Posterior vena cava (tissue), 2 donors: ENCODE measurements at regions not wholly inside any gene's neighbourhood (a gene's known extent, or its start where the extent isn't known, plus 50 kb on each side); places are given as distances from the start of the nearest gene placed in this dataset.

Experiments
- DNase-seq: peaks from one replicate; pipeline ENCODE4 v3.0.0-alpha.2; 2020; ENCODE audit warnings: low spot score
- intact Hi-C, 2 donors: fragments of 100-400 bp; cut with DNase I; formaldehyde crosslinking; loops; one replicate each; pipeline versions ENCODE4 v1.14.1 to v1.14.2; 2022 to 2023
- donor health status: DM: yes; HTN: yes; CAD: no.
- donor health status: DM: yes; HTN: yes; CAD: no.

DNA sequence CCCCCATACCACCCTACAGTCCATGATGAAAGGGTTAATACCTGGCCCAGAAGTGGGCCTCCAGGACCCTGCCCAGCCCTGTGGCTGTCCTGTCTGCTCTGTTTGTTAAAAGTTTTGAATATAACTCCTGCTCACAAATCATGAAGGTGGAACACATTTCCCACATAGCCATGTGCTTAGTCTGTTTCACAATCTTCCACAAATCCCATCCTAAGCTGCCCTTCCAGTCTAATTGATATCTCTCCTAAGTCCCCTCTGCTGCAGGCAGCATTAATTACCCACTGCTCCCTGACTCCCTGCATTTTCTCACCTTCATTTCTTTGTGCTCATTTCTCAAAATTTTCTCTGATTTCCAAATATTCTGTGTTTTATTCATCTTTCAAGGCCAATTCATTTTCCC, 142.6 kb downstream of the AASDH start:
- intact Hi-C loops = no loop called here
- no peak for DNase-seq

DNA sequence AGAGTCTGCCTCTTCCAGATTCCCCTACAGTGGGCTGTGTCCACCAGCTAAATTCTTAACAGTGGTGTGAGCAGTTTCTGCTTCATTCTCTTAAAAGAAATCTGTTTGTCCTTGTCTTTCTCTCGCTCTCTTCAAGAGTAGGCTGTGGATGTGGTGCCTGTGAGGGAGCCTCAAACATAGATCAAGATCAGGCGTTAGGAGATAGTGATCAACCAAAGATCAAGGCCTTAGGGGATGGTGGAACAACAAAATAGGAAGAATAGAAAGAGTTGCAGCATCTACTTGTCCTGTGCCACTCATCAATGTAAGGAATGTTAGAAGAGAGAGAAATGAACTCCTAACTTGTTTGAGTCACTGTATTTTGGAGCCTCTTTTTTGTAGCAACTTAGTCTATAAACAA, 144.2 kb downstream of the AASDH start:
- no peak for DNase-seq
- intact Hi-C loops = no loop called here

DNA sequence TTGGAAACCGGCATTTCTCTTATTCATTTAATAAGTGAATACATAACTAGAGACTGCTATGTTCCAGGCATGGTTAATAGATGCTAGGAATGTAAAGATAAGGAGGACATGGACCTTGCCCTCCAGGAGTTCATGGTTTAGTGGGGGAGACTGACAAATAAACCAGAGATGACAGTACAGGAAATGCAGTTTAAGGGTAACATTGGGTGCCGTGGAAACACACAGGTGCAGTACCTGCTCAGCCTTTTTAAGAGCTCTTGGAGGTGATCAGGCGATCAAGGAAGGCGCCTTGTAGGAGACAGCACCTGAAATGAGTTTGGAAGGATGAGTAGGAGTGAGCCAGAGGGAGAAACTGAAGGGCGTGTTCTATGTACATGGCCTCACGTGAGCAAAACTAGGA, 145.8 kb downstream of the AASDH start:
- intact Hi-C loops = no loop called here
- DNase-seq = no peak

DNA sequence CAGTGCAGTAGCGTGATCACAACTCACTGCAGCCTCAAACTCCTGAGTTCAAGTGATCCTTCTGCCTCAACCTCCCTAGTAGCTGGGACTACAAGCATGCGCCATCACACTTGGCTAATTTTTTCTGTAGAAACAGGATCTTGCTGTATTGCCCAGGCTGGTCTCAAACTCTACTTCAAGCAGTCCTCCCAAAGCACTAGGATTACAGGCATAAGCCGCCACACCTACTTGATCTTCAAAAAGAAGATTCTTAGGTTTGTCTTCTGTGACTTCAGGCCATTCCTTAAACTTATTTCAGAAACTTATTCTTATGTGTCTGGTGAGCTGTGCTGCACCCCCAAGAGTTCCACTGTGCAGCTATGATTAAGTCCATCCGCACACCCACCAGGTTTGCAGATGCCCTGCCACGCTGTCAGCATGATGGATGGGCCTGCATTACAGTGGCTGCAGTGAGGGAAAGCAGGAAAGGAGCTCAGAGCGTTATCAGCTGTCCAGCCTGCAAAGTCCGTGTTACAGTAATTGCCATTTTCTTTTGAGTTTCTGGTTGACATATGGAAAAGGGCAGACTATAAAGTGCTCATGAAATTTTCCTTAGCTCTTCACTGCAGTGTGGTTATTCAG, 146.6 kb downstream of the AASDH start:
- no peak for DNase-seq
- intact Hi-C loops = no loop called here

DNA sequence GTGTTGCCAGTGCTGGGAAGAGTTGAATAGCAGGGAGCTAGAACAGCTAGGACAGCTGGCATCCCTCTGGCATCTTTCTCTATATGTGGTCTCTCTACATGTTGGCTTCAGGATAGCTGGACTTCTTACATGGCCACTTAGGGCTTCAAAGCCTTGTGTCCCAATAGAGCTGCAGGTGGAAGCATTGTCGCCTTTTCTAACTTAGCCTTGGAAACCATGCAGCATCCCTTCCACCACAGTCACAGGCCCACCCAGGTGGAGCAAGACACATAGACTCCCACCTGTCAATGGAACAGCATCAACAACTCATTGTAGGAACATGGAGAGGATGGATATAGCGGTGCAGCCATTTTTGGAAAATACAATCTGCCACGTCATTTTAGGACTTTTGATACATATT, 149.0 kb downstream of the AASDH start:
- intact Hi-C loops = loop anchor here in 1 of 2 donors (5.0 kb wide), 1 partner anchor 394 kb away; no protein-coding TSS in a partner anchor

DNA sequence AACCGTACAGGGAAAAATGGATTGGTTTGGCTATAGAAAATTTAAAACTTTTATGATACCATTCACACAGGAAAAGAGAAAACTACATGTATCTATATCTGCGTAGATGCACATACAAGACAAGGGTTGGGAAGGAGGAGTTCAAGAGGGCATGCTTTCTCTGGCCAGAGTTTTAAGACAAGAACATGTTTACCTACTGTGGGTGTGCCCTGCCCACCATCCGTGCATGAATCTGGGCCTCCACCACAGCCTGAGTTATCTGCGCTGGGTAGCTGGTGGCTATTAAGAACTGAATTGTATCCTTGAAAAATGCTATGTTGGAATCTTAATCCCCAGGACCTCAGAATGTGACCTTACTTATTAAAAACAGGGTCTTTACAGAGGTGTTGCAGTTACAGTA, 151.6 kb downstream of the AASDH start:
- intact Hi-C loops = loop anchor here in 1 of 2 donors (5.0 kb wide), 1 partner anchor 397 kb away; no protein-coding TSS in a partner anchor
- DNase-seq = no peak

More for the DNA sequence above, 149.0 kb downstream of the AASDH start:
- DNase-seq = no peak

DNA sequence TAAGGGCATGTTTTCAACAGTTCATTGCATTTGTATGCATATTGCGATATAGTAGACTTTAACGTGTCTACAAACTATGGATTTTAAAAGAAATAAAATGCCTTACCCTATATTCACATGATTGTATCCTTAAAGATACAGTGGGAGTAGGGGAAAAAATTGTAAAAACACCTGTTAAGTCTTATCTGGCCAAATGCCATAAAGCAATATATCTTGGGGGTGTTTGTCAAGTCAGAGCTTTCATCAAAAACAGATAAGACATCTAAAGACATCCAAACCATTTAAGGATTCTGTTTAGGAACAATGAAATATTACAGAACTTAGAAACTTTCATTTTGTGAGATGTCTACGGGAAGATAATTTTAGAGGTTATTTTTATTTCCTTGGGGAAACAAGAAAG, 152.3 kb downstream of the AASDH start:
- DNase-seq = no peak

DNA sequence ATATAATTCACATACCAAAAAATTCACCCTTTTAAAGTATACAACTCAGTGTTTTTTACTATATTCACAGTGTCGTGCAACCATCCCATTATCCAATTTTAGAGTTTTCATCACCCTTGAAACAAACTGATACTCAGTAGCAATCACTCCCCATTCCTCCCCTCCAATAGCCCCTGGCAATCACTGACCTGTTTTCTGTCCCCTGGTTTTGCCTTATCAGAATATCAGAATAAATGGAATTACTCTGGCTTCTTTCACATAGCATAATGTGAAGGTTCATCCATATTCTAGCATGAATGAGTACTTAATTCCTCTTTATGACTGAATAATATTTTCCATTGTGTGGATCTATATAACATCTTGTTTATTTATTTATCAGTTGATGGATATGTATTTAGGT, 153.2 kb downstream of the AASDH start:
- no peak for DNase-seq
- intact Hi-C loops = no loop called here

More for the DNA sequence above, 152.3 kb downstream of the AASDH start:
- intact Hi-C loops = loop anchor here in 1 of 2 donors (5.0 kb wide), 1 partner anchor 397 kb away; no protein-coding TSS in a partner anchor

DNA sequence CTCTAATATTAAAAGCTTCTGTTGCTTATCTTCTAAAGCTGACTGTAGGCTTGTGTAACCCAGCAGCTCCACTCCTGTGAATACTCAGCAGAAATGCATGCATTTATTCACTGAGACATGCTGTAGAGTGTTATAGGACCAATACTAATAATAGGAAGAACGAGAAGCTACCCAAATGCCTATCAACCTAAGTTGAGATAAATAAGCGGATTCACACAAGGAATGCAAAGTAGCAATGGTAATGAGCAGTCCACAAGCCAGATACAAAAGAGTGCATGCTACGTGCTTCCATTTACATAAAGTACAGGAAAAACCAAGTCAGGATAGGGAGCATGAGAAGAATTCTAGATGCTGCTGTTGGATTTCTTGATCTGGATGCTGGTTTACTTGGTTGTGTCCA, 155.9 kb downstream of the AASDH start:
- intact Hi-C loops = no loop called here
- no peak for DNase-seq

DNA sequence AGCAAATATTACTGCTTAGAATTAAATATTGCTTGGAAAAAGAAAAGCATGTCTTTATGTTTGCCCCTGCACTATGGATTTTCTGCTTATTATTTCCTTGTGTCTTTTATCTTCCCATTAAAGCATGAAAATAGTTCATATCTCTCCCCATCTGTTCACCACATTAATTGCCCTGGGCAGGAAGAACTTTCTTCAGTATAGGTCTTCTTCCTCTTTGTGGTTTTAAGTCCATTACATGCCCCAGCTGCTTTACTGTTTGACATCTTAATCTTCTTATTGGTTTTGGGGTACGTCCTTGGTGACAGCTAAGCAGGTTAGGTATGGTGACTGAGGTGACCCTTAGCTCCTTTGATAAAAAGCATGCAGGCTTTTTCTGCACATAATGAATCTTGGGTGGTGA, 157.3 kb downstream of the AASDH start:
- intact Hi-C loops = no loop called here

DNA sequence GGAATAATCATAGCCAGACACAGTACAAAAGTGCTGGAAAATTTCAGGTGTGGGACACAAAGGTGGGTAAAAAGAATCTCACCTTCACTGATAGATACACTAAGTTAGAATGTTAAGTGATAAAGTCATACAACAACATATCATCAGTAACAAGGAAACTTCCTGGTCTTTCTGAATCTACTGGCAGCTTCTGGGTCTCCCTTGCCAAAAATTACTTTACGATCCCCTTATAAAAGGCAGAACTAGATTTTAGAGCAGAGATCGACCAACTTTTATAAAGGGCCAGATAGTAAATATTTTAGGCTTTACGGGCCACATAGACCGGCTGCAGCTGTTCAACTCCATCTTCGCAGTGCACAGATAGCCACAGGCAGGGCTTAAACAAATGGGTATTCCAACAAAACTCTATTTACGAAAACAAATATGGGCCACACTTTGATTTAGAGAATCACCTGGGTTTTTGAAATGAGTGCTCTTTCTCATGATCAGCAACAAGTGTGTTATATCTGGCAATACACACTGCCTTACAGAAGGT, 159.9 kb downstream of the AASDH start:
- intact Hi-C loops = no loop called here

More for the DNA sequence above, 157.3 kb downstream of the AASDH start:
- no peak for DNase-seq

DNA sequence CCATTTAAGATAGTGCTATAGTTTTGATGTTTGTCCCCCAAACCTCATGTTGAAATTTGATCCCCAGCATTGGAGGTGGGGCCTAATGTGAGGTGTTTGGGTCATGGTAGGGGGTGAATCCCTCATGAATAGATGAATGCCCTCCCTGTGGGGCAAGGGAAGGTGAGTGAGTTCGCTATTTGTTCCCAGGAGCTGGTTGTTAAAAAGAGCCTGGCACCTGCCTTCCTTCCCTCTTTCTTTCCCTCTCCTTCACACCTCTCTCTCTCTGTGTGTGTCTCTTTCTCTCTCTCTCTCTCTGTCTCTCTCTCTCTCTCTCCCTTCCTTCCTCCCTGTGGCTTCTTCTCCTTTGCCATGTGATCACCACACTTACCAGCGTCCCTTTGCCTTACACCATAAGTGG, 160.7 kb downstream of the AASDH start:
- intact Hi-C loops = no loop called here
- no peak for DNase-seq

More for the DNA sequence above, 159.9 kb downstream of the AASDH start:
- no peak for DNase-seq

DNA sequence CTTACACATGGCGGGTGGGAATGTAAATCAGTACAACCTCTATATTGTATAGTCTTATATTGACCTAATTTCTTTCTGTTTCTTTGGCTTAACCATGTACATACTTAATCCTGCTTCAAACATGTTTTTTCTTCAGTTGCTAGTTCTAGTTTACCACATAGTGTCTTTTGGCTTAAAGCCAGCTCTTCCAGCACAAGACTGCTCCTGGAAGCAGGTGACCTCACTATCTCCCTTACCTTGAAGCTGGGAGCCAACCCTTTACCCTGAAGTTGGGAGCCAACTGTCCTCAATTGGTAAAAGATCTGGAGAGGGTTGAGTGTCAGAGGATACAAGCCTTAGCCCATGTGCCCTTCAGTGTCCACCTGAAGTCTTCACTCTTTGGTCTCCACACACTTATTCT, 162.7 kb downstream of the AASDH start:
- DNase-seq = no peak

DNA sequence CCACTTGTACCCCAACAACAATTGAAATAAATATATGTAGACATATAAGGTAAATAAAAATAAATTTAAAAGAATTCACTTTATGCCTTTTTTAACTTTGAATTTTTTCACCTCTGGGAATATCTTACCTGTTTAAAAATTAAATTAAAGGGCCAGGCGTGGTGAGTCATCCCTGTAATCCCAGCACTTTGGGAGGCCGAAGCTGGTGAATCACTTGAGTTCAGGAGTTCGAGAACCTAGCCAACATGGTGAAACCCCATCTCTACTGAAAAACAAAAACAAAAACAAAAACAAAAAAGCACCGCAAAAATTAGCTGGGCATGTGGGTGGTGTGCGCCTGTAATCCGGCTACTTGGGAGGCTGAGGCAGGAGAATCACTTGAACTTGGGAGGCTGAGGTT, 164.8 kb downstream of the AASDH start:
- DNase-seq = no peak
- intact Hi-C loops = no loop called here

More for the DNA sequence above, 162.7 kb downstream of the AASDH start:
- intact Hi-C loops = no loop called here

DNA sequence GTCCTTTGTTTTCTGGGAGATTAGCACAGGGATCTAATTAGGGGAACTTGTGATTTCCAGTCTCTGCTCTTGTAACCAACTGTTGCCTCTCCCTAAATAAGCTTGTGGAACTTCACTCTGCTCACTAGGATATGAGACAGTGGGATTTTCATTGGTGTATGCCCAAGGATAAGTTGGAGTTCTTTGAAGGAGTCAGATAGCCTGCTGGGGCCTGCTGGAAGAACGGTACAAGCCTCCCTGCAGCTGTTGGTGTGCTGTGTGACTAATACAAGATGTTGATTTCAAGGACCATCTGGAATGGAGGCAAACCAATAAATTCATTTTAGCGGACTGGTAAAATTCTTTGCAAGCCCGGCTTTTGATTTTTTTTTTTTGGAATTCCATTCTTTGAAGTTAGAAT, 167.0 kb downstream of the AASDH start:
- intact Hi-C loops = no loop called here
- no peak for DNase-seq

DNA sequence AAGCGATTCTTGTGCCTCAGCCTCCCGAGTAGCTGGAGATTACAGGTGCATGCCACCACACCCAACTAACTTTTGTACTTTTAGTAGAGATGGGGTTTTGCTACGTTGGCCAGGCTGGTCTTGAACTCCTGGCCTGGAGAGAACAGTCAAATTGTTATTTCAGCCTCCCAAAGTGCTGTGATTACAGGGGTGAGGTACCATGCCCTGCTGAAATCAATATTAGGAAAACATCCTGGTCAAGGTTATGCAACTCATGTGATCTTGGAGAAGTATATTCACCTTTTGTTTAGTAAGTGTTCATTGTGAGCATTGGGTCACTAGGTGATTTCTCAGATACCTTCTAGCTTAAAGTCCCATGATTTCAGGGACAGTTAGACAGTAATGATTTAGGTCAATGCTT, 167.8 kb downstream of the AASDH start:
- intact Hi-C loops = no loop called here
- no peak for DNase-seq

DNA sequence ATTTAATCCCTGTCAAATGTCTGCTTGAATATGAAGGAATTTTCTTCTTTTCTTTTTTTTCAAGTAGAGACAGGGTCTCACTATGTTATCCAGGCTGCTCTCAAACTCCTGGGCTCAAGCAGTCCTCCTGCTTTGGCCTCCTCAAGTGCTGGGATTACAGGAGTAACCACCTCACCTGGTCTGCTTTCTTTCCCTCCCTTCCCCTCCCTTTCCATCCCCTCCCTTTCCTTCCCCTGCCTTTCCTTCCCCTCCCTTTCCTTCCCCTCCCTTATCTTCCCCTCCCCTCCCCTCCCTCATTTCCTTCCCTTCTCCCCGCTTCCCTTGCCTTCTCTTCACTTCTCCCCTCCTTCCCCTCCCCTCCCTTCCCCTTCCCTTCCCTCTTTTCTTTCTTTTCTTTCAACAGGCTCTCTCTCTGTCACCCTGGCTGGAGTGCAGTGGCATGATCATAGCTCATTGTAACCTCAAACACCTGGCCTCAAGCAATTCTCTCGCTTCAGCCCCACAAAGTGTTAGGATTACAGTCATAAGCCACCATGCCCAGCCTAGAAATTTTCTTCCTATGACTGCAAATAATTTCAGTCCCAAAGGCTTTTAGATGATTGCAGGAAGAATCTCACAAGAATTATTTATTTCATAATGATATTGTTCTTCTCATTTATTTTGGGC, 168.9 kb downstream of the AASDH start:
- intact Hi-C loops = no loop called here
- DNase-seq = no peak

DNA sequence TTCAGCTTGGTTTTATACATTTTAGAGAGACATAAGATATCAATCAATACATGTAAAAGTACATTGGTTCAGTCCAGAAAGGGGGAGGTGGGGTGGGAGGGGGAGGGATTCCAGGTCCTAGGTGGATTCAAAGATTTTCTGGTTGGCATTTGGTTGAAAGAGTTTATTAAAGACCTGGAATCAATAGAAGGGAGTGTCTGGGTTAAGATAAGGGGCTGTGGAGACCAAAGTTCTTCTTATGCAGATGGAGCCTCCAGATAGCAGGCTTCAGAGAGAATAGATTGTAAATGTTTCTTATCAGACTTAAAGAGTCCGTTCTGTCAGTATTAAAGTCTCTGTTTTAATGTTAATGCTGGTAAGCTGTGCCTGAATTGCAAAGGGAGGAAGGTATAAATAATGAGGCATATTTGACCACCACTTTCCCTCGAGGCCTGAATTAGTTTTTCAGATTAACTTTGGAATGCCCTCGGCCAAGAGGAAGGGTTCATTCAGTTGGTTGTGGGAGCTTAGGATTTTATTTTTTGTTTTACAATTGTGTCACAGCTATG, 169.9 kb downstream of the AASDH start:
- intact Hi-C loops = no loop called here
- DNase-seq = no peak

DNA sequence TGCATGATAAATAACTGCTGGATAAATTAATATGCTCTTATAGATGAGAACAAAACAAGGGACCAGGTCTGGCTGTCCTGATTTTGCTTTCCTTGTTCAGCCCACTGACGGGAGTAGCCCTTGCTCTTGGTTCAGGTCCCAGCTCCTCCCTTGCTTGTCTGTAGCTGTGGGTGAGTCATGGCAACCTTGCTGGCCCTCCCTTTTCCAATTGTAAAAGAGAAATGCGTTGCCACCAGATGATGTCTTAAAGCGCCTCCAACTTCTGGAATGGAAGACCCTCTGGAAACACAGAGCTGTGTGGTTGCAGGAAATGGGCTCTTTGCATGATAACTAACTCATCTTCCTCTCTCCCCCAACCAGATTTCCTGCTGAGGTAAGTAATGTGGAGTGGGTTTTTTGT, 171.4 kb downstream of the AASDH start:
- intact Hi-C loops = no loop called here
- no peak for DNase-seq

DNA sequence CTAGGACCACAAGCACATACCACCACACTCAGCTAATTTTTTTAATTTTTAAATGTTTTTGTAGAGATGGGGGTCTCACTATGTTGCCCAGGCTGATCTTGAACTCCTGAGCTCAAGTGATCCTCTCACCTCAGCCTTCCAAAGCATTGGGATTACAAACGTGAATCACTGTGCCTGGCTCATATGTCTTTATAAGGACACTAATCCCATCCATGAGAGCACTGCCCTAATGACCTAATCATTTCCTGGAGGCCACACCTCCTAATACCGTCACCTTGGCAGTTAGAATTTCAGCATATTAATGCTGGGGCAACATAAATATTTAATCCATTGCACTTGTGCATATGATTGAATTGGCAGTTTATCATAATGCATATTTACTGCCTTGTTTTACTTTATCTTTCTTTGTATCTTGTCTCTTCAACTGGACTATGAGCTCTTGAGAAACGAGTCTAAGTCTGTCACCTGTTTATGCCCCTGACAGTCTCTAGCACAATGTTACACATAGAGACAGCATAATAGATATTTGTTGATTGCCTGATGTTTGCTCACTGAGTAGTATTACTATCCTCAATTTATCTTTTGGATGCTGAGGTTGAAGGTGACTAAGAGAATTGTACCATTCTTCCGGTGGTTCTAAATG, 172.0 kb downstream of the AASDH start:
- intact Hi-C loops = no loop called here
- no peak for DNase-seq
